GM19324 (cell line): ENCODE measurements at regions not wholly inside any gene's neighbourhood (a gene's known extent, or its start where the extent isn't known, plus 50 kb on each side); places are given as distances from the start of the nearest gene placed in this dataset.
"Not testable (repeated sequence)": the region's sequence is repeated elsewhere in the genome, so short reads cannot be mapped to it uniquely, and the experiment has no call there.

Source experiments
- ATAC-seq: cut with Tn5 transposase; IDR thresholded peaks from one replicate; pipeline ENCODE4 v1.9.1; 2021; ENCODE audit warnings: mild to moderate bottlenecking, moderate library complexity; ENCODE audit not compliant: unreplicated experiment, low FRiP score

DNA sequence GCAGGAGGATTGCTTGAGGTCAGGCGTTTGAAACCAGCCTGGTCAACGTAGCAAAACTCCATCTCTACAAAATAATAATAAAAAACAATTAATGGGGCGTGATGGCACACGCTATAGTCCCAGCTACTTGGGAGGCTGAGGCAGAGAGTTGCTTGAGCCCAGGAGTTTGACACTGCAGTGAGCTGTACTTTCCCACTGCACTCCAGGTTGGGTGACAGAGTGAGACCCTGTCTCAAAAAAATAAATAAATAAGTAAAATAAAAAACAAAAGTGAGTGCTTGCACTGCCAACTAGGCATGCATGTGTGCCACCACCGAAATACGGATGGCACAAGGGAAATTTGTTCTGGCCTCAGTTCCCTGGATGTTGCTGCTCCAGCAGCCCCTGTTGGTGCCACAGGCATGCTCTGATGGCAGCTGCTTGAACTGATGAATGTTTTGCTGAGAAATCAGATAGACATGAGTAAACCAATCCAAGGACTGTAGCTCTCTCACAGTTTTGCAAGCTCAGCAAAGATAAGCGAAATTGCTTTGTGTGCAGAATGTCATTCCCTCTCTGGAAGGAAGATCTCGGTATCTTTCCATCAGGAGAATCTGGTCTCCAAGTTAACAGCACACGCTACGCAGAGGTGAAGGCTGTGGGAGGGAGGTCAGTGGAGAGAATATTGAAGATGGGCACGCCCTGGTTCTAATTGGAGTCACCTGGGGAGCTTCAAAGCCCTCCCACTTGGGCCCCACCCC, 188.0 kb upstream of the SLC24A3 start:
- no peak for ATAC-seq

DNA sequence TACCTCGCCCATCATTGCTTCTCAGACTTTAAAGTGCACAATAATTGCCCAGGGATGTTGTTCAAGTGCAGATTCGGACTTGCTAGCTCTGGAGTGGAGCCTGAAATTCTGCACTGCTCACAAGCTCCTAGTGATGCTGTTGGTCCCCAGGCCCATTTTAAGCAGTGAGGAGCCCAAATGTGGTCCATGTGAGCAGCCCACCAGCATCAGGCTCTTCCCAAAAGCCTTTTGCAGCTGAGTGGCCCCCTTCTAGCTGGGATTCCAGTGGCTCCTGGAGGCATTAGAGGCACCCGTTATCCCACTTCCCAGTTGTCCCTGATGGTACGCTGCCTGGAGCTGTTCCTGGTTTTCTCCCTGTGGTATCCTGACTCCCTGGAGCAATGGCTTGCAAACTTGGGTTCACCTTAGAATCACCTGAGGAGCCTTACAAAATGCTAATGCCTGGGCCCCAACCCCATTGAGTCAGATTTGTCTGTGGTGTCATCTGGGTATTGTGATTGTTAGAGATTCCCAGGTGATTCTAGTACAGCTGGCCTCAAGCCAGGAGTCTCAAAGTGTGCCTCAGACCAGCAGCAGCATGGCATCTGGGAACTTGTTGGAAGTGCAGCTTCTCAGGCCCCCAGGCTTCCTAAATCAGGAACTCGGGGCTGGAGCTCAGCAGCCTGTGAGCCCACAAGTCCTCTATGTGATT, 186.9 kb upstream of the SLC24A3 start:
- ATAC-seq = no peak

DNA sequence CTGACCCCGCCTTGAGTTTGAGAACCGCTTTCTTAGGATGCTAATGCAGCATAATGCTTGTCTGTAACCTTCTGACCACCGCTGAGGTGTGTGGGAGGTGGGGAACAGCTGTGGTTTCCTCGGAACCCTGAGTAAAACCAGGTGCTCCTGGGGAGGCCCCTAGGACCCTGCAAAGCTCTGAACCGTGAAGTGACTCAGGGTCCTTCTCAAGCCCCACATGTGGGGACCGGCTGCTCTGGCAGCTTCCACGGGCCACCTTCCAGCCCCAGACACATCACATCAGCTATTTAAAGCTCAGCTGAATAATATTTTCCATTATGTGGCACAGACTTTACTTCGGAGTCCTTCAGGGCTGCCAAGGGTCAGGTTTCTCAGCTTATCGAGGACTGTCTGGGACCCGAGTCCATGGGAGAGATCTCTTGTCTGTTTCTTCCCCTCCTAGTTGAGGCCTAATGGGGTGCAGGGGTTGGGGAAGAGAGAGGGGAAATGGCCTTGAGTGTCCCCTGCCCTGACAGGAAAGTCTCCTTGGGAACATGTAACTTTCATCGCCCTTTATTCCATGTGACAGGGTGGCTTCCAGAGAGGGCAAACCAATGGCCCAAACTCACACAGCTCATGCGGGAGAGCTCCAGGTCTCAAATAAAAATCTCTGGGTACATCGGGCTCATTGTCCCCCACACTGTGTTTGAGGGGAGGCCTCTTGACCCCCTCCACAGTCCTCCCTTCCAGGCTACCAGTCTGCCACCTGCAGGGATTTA, 186.1 kb upstream of the SLC24A3 start:
- ATAC-seq = no peak

DNA sequence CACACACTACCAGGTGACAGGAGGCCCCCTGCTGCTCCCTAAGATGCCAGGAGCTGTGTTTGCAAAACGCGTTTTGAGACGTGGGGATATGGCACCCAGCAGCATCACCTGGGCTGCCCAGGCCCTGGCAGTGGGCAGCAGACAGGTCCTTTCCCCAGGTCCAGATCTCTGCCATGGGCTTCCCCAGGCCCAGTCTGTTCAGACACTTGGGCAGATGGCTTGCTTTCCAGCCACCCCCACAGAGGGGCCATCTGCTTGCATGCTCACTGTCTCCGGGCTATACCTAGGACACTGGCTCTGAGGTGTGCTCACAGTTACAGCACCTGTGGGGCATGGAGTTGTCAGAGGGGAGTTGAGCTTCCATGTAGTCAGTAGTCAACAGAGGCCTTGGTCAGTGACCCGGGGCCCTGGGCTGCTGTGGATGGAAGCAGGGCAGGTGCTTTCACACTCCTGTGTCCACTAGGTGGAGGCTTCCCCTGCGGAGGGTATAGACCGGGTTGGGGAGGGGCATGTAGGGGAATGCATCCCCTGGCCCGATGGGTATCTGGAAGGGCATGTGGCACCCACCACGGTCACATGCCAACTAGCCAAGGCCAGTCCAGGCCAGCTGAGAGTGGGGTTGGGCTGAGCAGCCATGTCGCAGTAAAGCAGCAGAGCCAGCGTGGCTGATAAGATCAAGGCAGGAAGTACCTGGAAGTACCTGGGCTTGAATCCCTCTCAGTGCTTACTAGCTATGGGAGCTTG, 185.4 kb upstream of the SLC24A3 start:
- no peak for ATAC-seq

DNA sequence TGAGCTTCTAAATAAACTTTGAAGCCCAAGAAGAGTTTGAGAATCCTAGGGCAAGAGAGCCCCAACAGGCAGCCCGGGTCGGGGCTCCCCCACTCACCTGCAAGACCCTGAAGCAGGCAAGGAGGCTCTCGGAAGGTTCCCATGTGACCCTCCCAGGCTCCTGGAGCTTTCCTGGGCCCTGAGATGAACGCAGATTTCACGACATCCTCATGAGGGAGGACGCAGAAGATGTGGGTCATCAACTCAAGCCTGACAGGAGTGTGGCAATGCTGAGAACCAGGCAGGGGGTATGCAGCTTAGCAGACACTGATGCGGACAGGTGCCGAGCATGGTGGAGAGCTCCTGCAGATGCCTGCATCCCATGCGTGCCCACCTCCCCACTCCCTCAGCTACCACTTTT, 184.5 kb upstream of the SLC24A3 start:
- no peak for ATAC-seq

DNA sequence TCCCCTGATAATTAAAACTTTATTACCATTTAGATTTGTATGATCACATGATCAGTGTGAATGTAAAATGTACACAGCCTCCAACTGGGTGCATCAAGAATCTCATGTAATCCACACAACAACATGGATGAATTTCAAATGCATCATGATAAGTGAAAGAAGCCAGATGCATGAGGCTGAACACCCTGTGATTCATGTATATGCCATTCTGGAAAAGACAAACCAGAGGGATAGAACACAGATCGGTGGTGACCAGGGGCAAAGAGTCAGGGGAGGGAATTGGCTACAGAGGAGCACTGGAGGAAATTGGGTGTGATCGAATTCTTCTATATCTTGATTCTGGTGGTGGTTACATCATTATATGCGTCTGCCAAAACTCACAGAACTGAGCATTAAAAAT, 170.7 kb upstream of the SLC24A3 start:
- no peak for ATAC-seq

DNA sequence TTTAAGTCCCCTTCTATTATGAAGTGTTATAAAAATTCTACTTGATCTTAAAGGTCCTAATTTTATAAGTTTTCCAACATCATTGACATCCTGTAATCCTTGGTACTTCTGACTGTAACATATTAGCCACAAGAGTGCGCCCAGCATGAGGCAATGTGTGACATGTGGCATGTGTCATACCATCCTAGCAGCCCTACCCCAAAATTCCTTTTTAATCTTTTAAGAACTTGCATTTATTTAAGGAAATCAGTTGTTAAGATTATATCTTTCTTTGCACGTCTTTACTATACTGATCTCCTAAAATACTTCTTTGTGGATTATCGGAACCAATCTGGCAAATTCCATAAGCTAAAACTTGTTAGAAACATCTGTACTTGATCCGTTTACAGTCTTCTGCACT, 167.1 kb upstream of the SLC24A3 start:
- ATAC-seq = no peak

DNA sequence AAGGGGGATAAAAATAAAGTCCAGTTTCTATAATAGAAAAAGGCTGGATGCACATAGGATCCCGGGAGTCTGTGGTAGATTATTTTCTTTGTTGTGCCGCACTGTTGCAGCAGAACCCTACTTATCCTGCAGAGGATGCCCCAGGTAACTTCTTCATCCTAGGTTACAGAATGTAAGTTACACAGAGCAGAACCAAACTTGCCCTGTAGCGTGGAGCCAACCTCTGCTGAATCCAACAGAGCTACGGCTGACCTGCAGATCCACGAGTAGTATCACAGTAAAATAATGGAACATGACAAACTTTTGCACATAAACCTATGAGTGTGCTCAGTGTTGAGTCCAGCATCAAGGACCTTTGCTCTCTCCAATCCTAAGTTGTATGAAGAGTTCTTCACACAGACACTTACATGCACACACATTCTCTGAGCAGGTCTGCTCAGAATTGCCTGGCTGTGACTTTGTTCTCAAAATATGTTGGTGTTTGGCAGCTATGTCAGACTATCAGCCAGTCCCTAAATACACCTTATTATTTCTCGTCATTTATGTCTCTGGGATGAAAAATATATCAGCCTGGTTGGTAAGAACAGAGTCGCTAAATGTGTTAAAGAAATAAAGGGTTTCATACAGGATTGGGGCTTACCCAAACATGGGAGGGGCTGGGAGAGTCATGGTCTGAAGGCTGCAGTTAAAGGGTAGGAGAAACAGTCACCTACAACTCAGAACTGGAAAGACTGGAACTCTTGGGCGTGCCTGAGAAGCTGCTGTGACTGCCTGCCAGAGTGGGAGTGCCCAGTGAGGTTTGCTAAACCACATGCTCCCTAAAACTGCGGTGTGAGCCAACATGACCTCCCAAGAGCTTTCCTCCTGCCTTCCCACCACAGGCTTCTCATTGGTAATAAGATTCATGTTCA, 165.1 kb upstream of the SLC24A3 start:
- no peak for ATAC-seq

DNA sequence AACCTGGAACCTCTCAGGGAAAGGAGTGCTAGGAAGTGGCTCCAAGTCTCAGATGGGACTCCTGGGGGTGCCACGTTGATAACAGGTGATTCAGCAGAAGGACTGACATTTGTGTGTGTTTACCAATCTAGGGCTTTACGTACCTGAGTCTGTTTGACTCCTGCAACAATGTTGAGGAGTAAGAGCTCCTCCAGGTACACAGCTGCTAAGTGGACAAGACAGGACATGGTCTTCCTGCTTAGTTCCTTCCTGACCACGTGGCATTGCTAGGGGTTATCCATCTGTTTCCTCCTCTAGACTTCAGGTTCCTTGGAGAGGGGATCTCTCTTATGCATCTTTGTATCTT, 164.5 kb upstream of the SLC24A3 start:
- ATAC-seq = no peak

DNA sequence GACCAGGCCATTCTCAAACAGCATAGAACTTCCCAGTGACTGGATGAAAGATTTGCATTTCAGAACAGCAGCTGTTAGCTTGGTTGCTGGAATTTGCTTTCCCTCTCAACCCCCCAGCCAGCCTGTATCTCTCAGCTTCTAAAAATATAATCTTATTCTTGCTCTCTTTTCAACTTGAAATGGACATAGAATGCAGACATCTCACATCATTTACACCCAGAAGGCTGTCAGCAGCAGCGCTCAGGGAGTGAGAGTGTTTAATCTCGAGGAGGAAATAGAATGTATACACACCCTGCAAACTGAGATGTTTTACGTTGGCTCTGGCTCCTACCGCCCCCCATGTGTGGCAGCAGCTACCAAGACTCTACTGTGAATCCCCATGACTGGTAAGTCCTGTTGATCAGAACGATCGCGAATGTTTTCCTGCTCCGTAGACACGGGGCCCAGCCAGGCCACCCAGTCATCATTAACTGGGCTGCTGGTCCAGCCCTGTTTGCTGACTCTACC, 163.4 kb upstream of the SLC24A3 start:
- no peak for ATAC-seq

DNA sequence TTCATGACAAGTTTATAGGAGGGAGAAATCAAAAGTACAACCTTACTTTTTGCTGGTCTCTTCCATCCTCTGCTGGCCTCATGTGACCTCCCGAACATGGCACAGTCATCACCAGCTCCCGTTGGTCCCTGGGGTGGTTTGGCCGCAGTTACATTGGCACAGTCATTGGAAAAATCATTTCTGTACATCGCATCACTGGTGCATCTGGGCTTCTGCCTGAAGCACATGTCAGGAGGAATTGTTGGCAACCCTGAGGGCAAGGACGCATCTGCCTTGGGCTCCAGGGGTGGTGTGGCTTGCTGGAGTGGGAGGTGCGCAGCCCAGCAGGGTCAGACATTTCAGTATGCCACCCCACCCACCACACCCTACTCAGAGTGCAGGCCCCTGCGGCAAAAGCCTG, 162.9 kb upstream of the SLC24A3 start:
- no peak for ATAC-seq

DNA sequence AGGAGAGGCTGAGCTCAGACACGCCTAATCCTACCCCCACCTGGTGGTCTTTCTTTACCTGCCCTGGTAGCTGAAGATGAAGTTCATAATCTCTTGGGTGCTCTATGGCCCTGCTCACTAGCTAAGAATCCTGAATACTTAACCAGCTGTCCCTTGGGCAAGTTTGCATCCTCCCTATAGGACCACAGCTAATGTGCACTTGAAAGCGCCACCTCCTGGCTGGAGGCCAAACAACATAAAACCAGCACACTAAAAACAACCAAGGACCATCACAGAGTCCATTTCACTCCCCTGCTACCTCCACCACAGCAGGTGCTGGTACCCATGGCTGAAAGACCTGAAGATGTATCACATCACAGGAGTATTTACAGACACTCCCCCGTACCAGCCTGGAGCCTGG, 155.5 kb upstream of the SLC24A3 start:
- no peak for ATAC-seq

DNA sequence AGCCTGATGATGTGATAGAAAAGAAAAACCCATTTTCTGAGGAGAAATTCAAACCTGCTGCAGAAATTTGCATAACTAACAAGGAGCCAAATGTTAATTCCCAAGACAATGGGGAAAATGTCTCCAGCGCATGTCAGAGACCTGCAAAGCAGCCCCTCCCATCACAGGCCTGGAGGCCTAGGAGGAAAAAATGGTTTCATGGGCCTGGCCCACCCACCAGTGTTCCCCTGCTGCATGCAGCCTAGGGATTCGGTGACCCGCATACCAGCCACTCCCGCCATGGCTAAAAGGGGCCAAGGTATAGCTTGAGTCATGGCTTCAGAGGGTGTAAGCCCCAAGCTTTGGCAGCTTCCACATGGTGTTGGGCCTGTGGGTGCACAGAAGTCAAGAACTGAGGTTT, 147.7 kb upstream of the SLC24A3 start:
- not testable (repeated sequence) for ATAC-seq

DNA sequence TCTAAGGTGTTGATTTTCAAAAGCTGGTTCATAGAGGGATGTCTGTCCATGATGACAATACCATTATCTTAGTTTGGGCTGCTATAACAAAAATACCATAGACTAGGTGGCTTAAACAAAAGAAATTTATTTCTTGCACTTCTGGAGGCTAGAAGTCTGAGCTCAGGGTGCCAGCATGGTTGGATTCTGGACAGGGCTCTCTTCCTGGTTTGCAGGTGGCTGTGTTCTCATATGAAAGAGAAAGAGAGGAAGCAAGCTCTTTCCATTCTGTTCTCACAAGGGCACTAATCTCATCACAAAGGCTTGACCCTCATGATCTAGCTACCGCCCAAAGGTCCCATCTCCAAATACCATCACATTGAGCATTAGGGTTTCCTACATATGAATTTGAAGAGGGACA, 144.5 kb upstream of the SLC24A3 start:
- no peak for ATAC-seq

DNA sequence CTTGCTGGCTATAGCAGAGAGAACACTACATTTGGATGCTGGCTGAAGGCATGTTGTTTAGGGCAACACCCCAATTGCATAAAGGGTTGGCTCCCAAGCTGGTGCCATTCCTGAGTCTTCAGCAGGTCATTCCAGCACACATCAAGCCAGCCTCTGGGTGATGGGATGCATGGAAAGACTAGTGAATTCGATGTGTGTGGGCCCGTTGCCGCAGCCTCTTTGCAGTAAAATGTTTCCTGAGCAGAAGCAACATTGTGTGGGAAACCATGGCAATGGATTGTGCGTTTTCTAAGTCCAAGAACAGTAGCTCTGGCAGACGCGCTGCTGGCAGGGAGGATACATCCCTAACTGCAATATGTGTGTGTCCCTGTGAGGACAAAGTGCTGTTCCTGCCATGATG, 142.4 kb upstream of the SLC24A3 start:
- no peak for ATAC-seq

DNA sequence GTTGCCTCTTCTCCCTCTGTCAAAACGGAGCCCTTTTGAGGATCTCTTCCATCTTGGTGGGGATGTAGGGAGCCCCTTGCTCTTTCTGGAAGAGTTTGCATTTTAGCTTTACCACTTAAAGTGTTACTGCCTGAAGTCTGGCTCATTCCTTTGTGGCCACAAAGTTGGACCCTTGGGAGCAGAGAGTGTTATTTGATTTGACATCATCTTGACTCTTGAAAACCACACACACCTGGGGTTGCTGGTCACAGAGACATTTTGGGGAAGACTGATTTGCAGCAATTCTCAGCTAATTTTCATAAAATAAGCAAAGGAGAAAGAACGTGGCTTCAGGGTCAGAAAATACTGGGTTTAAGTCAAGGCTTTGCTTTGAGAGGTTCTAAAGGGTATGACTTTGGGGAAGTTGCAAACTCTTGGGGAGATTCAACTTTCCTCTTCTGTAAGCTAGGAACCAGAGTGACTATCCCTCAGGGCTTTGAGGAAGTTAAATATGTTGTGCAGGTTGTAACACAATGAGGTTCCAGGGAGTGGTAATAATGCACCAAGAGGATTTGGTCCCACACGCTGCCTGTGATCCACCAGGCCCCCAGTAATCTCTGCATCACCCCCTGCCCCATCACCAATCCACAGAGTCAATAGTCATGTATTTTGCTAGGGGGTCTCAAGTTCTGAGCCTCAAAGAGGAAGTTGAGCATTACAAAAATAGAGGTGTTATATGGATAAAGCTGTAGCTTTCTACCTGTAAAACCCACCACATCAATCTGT, 141.6 kb upstream of the SLC24A3 start:
- ATAC-seq = peak; percentile 30

DNA sequence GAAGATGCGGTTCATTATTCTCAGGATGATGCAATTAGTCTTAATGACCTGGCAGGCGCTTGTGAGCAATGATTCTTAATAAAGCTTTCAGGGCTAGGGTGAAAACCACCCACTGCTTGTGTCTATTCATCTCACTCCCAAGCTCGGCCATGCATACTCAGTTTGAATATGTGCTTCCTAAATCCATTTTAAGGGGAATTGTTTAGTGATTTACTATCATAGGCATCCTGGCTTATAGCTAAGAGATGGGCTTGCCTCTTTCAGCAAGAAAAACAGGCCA, 141.1 kb upstream of the SLC24A3 start:
- ATAC-seq = peak; percentile 16

DNA sequence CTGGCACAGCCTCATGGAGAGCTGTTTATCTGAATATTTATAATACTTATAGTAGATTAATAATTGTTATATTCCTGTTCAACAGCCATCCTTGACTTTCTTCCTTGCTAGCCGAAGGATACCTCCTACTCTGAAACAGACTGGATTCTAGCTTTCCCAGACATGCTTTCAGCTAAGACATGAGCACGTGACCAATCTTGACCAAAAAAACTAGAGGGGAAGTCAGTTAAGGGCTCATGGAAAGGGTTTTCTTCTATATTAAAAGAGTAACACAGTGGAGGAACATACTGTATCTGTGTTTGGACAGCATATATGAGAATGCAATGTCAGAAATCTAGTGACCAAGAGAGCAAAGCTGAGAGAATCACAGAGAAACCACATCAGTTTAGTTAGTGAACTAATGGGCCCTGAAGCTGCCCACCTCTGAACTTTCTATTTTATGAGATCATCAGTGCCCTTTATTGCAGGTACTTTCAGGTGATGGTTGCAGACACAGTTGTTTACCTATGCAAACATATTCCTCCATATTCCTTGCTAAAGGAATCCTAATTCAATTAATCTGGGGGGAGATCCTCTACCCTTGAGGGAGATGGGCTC, 140.4 kb upstream of the SLC24A3 start:
- ATAC-seq = no peak

DNA sequence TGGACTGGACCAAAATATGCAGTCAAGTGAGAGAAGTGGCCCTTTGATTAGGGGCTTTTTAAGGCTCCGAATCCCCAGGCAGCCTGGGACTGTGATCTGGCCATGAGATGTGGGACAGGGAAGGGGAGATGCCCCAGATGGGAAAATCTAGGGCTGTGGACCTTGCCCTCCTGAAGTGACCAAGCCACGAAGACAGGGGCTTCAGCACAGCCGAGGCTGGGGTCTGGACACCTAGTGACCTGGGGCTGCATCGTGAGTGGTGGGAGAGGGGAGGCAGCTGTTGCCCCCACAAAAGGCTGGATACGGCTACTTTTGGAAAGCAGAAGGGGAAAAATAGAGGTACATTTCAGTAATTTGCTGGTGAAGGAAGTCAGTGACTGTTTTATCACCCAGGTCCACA, 139.5 kb upstream of the SLC24A3 start:
- no peak for ATAC-seq
